ENCODE measurements at regions not wholly inside any gene's neighbourhood (a gene's known extent, or its start where the extent isn't known, plus 50 kb on each side); places are given as distances from the start of the nearest gene placed in this dataset.

GRCh38 chr12:118884226-118884625 lies 97.1 kb upstream of the SRRM4 start:
- Histone ChIP-seq H3K9me3 (no peaks in the 10 kb centered on the region), H3K36me3 (no peaks in the 10 kb centered on the region), H3K4me1 (no peaks in the 10 kb centered on the region), H3K4me3 (no peak overlapping the region), H3K27me3 (no peaks in the 10 kb centered on the region), H3K27ac (no peak overlapping the region)
- no peak for DNase-seq
- no peak for TF ChIP-seq CTCF (IDR thresholded peaks at IDR 0.05)
- intact Hi-C loops (cut with DNase I; ENCODE audit: low total_unique reads), result no loop called here

GRCh38 chr12:118900993-118901392 lies 80.3 kb upstream of the SRRM4 start:
- Histone ChIP-seq H3K27ac (no peak overlapping the region), H3K4me1 (no peaks in the 10 kb centered on the region), H3K27me3 (no peaks in the 10 kb centered on the region), H3K4me3 (no peak overlapping the region), H3K9me3 (no peaks in the 10 kb centered on the region), H3K36me3 (no peaks in the 10 kb centered on the region)
- no peak for TF ChIP-seq CTCF (IDR thresholded peaks at IDR 0.05)
- intact Hi-C loops (cut with DNase I; ENCODE audit: low total_unique reads), result no loop called here
- no peak for DNase-seq

- Histone ChIP-seq H3K4me3 (no peak overlapping the region), H3K4me1 (no peaks in the 10 kb centered on the region), H3K36me3 (no peaks in the 10 kb centered on the region), H3K9me3 (no peaks in the 10 kb centered on the region), H3K27ac (no peak overlapping the region), H3K27me3 (no peaks in the 10 kb centered on the region)
- no peak for TF ChIP-seq CTCF (IDR thresholded peaks at IDR 0.05)
- intact Hi-C loops (cut with DNase I; ENCODE audit: low total_unique reads), result no loop called here
- DNase-seq, result no peak
Measured at GRCh38 chr12:118908811-118909210, 72.5 kb upstream of the SRRM4 start.

- H3K4me1 ChIP-seq, result no peaks in the 10 kb centered on the region
- no peak for DNase-seq
- H3K27ac ChIP-seq, result no peak overlapping the region
- no peaks in the 10 kb centered on the region for H3K9me3 ChIP-seq
- no peak for TF ChIP-seq CTCF (IDR thresholded peaks at IDR 0.05)
- H3K27me3 ChIP-seq, result no peaks in the 10 kb centered on the region
- intact Hi-C loops (cut with DNase I; ENCODE audit: low total_unique reads), result no loop called here
- H3K4me3 ChIP-seq, result no peak overlapping the region
- no peaks in the 10 kb centered on the region for H3K36me3 ChIP-seq
Measured at GRCh38 chr12:118912697-118913270, 68.6 kb upstream of the SRRM4 start.

- DNase-seq, result no peak
- Histone ChIP-seq H3K27me3 (no peaks in the 10 kb centered on the region), H3K4me1 (no peaks in the 10 kb centered on the region), H3K9me3 (no peaks in the 10 kb centered on the region), H3K36me3 (no peaks in the 10 kb centered on the region), H3K4me3 (no peak overlapping the region), H3K27ac (no peak overlapping the region)
- intact Hi-C loops (cut with DNase I; ENCODE audit: low total_unique reads), result no loop called here
- no peak for TF ChIP-seq CTCF (IDR thresholded peaks at IDR 0.05)
Measured at GRCh38 chr12:118921761-118922160, 59.6 kb upstream of the SRRM4 start.

GRCh38 chr12:118922405-118922804 lies 58.9 kb upstream of the SRRM4 start:
- intact Hi-C loops (cut with DNase I; ENCODE audit: low total_unique reads), result no loop called here
- H3K36me3 ChIP-seq, result no peaks in the 10 kb centered on the region
- no peak for TF ChIP-seq CTCF (IDR thresholded peaks at IDR 0.05)

More at GRCh38 chr12:118922405-118922804, 58.9 kb upstream of the SRRM4 start:
- no peaks in the 10 kb centered on the region for H3K4me1 ChIP-seq
- no peak overlapping the region for H3K27ac ChIP-seq
- H3K9me3 ChIP-seq, result no peaks in the 10 kb centered on the region
- H3K4me3 ChIP-seq, result no peak overlapping the region
- no peaks in the 10 kb centered on the region for H3K27me3 ChIP-seq
- DNase-seq, result no peak

All from tibial artery (tissue), 4 donors.